GM18861 (cell line): ENCODE measurements at regions not wholly inside any gene's neighbourhood (a gene's known extent, or its start where the extent isn't known, plus 50 kb on each side); places are given as distances from the start of the nearest gene placed in this dataset.

Source experiments
- ATAC-seq: cut with Tn5 transposase; IDR thresholded peaks from one replicate; pipeline ENCODE4 v1.9.1; 2021; ENCODE audit not compliant: unreplicated experiment

DNA sequence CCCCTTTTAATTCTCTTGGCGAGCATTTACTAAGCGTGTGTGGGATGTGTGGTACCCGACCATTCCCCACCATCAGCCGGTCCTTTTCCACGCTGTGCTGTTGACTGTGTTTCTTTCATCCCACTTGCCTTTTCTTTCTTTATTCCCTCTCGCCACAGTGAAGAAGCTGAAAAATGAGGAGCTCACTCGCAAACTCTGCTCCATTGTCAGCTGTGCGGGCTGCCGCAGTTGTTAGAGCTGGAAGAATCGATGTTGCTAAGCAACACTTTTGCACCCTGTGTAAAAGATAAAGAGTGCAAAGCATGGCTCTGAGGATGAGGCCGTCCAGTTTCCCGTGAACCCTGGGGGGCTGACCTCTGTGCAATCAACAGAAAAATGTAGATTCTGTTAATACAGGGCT lies 203.1 kb upstream of the NEBL start:
- no peak for ATAC-seq

DNA sequence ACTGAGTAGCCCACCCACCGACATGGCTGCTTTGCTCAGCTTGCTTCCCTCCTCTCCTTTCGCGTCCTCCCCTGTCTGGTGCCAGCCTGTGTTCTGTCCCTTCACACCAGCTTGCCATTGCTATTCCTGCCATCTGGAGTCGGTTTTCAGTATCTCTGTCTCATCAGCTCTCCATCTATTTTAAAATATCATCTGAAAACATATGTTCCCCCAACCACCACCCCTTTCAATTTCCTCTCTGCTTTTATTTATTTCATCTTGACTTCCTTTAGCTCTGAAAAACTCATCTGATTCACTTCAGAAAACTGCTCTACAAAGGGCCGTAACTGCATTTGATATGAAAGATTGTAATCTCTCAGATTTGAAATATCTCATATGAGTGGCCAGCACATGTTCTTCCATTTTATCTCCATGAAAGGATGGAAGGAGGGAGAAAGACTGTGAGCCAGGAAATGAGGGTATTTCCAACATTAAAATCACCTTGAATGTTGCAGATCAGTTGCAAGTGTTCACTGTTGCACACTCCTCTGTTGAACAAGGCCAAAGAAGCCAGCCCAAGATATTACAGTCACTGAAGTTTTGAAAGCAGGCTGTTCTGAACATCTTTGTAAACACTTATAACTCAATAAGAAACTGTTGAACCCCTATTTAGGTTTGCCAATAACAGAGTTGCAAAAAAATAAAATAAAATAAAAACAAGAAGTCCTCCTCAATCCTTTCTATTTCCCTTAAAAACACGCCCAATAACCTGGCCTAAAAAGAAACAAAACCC lies 202.4 kb upstream of the NEBL start:
- no peak for ATAC-seq

DNA sequence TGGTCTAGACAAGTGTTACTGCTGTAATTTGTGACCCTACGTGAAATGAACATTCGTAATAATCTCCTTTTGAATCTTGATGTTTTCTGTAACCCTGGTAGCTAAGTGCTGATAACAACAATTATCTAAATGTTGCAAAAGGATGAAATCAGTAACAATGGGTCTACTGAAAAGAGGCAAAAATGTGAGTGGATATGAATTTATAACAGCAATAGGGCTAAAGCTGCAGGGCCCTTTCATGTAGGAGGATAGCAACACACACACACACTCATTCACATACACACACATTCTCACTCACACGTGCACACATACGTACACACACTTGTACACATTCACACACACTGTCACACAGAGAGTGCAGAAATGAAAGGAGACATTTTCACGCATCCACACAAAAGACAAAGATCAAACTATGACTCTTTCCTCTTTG lies 200.8 kb upstream of the NEBL start:
- no peak for ATAC-seq

DNA sequence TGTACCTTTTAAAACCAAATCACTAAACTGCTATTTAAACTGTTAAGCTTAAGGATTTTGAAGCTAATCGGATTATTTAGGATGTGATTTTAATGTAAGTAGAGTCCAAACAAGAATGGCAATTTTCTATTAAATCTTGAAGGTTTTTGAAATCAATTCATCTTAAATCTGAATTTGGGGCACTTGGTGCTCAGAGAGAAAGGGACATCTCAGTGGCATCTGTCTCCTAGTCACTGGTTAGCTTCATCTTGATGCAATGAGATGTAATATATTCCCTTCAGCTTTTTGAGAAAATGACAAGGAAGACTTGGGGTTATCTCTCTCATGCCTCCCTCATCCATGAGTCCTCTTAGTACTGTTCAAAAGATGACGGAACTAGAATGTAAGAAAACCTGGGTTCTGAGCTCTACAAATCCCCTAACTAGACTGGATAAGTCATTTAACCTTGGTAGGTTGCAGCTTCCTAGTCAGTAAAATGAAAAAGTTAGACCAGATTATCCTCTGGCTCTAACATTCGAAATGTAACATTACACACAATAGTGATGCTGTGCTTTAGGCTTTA lies 198.5 kb upstream of the NEBL start:
- ATAC-seq: no peak

DNA sequence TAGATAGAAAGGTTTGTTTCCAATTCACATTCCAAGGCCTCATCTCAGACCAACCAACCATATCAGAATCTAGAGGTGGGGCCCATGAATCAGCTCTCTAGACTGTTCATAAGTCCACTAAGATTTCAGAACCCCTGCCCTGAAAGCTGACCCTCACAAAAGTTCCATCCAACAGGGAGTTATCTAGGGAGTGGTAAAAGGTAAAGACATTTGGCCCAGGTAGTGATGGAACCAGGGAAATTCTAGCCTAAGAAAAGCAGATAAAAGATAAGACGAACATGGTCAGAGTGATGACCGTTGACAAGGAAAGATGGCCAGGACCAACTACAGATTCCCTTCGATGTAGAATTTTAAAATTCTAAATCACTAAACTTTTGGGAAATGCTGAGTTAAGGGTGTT lies 198.0 kb upstream of the NEBL start:
- no peak for ATAC-seq

DNA sequence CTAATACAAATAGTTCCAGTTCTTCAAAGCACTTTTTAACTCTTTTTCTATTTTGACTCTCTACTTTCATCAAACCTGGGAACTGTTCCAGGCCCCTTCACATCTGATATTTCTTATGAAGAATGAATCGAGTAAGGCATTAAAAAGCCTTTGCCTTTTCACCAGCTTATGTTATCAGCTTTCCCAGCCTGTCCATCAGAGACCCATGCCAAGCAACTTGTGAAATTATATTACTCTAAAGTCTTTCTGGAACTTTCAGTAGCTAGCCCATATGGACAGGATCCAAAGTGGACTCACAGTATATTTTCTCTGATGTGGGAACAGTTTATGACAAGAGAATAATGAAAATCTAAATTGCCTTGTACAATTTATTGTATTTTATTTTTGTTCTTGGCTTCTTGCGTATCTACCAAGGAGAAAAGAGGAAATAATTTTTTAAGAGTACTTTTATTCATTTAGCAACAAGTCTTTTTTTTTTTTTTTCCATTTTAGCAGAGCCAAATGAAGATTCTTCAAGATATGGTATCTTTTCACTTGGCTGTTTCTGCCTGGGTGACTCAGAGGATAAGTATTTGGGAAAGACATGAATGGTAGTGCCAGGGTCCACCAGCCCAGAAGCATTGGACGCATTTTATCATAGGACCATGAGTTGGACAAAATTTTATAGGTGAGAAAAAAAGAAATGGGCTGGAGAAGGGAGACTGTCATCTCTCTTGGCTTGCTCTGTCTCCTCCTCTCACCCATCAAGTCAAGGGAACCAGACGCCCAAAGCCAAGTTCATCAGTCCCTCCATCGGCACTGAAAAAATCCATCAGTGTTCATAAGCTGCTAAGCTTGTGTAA lies 195.8 kb upstream of the NEBL start:
- no peak for ATAC-seq

DNA sequence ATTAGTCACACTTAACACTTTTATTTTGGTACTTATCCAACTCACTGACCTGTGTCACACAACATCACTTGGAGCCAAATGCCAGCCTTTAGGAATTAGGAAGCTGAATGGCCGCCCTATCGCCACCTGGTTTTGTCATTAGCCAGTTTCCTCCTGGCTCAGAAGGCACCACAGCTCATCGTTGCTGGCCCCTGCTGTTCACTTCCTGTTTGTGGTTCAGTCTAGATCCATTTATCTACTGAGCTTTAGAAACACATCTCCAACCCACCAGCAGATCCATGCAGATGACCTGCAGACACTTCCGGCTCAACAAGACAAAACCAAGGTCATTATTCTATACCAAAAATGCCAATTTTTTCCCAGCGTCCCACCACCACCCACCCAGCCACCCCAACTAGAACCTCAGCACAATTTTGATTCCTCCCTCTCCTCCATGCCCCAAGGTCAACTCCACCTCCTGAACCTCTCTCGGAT lies 193.5 kb upstream of the NEBL start:
- ATAC-seq: no peak

DNA sequence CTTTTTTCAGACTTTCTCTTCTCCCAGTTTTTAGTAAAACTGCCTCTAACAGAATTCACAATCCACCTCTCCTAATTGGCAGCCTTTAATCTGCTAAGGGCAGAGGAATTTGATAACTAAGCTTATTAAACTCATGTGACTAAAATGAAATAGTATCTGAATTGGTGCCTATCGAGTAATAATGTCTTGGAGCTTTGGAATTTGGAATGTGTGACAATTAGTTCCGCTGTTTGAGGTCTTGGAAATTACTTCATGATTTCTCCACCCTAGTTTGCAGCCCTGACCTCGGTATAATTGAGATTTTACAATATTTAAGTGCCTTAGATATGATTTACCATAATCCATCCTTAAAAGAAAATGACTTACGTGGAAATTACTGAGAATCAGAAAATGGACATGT lies 190.4 kb upstream of the NEBL start:
- ATAC-seq: no peak

DNA sequence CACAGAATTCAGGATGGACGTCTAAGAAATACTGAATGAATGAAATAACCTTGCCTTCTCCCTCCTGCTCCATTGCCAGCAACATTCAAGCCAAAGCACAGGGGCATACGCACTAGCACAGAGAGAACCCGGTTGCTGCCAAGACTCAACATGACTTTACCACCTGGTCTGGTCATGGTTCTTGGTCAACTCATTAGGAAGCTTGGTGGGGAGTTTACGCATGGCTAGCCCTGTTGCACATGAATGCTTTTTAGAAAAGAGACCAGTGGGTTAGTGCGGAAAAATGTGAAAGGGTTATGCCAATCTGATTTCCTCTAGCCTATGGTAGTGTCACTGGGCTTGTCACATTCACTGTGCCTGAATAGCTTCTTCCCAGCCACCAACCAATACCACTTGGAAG lies 187.6 kb upstream of the NEBL start:
- ATAC-seq: no peak

DNA sequence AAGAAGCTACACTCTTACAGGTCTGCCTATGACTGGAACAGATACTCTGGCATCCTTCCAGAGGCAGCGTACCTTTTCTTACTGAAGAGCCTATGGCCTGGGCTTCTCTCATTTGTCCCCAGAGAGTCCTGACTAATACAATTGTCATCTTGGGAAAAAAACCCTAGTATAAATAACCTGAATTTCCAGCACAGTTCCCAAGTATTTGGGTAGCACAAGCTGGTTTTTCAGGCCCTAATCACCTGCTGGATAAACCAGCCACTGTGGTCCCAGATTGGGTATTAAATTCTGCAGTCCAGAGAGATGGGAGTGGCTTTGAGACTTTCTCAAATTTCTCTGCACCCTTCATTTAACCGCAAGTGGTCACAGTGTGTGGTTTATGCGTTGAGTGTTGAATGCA lies 186.8 kb upstream of the NEBL start:
- ATAC-seq: no peak

DNA sequence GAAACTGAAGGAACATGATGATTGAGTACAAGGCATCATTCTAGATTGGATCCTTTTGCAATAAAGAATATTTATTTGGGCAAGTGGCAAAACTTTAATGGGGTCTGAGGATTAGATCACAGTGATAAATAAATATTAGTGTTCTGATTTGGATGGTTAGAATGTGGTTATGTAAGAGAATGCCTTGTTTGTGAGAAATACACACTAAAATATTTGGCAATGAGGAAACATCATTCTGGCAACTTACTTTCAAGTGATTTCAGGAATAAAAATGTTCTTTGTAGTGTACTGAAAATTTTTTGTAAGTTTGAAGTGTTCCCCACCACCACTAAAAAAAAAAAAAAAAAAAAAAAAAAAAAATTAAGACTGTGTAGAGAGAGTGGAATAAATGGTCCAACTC lies 185.1 kb upstream of the NEBL start:
- ATAC-seq: no peak

DNA sequence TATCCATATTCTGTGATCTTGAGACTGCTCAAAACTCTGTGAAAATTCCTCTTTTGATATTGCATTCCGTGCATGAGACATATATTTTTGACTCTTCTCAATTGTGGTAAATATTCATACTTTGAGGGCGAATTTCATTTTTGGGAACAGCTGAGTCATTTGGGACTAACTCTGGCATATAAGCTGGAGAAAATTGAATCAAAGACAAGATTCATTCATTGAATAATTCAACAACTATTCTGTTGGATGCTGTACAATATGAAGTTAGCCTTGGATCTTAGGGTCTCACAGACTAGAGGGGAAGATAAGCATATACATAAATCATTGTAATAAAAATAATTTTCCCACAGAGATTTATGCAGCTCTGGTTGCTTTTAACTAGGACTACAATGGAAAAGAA lies 183.2 kb upstream of the NEBL start:
- ATAC-seq: no peak

DNA sequence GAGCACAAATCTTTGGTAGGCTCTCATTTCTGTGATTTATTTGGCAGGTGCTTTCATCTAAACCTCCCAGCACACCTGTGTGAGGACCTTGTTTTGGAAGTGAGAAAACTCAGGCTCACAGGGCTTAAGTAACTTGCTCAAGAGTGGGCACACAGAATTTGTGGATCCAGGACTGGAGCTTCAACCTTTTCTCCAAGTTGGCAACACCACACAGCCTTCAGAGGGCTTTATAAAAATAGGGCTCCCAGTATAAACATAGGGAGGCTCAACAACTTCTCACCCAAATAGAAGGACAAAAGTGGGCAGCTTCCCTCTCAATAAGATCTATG lies 182.2 kb upstream of the NEBL start:
- ATAC-seq: no peak

DNA sequence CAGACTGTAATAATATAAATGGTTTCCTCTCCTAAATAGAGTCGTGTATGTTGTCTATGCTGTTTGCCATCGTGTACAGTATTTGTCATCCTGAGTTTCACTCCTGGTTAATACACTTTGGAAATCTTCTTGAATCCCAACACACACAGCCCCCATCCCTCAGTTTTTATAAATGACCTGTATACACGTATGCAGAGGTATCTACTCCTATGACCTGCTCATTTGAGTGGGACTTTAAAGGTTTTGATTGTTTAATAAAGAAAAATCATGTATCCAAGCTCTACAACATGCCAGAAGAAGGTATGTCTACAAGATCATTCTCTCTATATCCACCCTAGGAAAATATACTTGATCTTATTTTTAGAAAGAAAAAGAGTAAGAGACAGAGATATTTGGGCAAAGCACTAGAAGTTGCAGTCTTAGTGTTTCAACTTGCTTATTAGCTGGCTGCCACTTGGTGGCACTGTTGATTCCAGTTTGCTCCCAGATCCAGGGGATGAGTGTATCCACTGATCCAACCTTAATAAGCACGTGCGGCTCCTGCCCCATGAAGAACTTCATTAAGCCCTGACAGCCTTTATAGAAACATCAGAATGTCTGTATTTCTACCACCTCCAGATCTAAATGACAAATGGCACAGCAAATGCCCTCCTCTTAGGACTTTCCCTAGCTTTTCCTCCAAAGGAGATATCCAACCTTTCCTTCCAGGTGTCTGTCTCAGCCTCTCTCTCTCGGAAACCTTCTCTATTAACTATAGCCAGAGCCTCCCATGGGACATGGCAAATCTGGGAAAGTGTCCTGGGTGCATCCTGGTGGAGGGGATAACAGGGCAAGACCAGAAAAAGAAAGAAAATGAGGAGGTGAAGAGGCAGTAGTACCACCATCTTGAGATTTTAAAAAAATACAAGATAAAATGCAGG lies 181.6 kb upstream of the NEBL start:
- no peak for ATAC-seq

DNA sequence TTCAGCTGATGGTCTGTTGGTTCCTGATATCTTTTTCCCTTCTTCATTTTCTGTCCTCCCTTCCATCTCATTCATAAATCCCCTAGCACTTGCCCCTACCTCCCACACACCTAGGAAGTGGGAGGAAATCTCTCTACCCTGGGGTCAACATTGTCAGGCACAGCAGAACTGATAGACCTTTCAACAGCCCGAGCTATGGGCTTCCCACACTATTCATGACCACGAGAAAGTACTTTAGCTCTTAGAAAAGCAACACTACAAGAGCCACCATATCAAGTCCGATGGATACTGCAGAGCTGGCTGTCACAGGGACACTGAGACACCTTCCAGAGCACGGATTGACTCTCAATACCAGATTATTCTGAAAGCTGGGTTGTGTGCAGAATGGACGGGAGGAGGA lies 180.6 kb upstream of the NEBL start:
- ATAC-seq: no peak

DNA sequence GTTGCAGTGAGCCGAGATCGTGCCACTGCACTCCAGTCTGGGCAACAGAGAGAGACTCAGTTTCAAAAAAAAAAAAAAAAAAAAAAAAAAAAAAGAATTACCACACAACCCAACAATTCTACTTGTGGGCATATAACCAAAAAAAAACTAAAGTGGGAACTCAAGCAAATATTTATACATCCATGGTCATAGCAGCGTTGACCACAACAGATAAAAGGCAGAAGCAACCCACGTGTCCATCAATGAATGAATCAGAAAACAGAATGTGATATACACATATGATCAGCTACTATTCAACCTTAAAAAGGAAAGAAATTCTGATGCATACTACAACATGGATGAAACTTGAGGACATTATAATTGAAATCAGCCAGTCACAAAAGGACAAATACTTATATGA lies 179.3 kb upstream of the NEBL start:
- ATAC-seq: no peak

DNA sequence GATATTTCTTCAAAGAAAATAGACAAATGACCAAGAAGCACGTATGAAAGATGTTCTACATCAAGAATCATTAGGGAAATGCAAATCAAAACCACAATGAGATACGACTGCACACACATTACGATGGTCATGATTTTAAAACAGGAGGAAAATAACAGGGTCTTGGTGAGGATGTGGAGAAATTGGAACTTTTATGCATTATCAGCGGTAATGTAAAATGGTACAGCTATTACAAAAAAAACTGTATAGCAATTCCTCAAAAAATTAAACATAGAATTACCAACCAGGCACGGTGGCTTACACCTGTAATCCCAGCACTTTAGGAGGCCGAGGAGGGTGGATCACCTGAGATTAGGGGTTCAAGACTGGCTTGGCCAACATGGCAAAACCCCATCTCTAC lies 178.8 kb upstream of the NEBL start:
- no peak for ATAC-seq

DNA sequence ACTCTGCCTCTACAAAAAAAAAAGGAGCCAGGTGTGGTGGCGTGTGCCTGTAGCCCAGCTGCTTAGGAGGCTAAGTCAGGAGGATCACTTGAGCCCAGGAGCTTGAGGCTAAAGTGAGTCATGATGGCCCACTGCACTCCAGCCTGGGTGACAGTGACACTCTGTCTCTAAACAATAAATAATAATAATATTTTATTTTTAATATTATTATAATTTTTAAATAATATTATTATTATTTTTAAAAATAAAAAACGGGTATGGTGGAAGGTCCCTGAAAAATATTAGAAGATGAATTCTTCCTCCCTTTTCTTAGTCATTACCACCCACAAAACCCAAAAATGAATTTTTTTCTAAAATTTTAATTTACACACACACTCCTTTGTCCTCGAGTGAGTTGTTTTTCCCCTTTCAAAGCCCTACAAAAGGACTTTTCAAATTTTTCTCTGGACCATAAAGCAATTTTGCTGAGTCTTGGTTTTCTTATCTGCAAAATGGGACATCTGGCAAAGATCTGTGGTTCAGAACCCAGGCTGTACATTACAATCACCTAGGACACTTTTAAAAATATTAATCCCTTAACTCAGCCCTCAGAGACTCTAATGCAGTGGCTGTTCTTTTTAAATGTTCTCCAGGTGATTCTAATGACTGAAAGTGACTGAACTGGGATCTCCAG lies 174.0 kb upstream of the NEBL start:
- ATAC-seq: no peak

DNA sequence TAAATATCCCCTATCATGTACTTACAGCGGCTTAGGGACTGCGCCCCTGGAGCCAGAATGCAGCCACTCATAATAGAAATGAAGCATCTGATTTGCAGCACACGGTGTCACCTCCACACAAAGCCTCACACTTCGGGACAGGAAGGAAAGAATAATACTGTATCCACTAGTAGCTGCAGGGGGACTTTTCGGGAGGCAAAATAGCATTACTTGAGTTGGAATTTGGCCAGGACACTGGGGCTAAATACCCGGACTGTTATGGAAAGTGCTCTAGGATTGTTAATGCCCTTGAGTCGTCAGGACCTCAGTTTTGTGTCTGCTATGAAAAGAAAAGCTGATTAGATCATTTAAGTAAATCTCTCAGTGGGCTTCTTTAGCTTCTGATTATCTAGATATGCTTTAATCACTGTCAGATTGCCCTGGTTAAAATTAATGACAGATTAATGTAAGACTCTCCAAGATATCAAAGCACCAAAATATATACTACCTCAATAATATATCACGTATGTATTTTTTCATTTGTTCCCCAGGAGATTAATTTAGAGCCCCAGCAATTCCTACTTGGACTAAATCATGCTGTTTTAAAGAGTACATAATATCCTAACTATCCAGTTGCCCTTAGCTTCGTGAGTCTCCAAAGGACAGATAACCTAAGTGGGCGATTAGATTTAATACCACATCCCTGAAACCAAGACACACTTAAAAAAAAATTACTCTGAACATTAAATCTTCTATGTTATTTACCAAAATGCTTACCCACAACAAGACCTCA lies 173.0 kb upstream of the NEBL start:
- ATAC-seq: no peak

DNA sequence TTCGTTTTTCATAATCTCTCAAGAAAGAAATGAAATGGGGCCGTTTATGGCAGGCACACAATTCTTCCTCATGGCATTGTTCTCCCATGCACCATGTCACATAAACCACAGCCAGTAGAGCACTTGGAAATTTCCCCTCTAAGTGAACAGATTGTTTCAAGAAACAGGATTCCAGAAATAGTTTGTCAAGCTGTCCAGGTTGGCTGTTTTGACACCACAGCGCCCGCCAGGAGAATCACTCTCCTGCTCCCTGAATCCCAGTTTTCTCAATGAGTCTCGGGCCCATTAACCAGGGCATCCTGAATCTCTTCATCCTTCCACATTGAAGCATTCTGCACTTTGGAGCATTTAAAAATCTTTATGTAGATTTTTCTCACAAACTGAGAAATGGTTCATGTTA lies 172.2 kb upstream of the NEBL start:
- ATAC-seq: no peak
